OCI-LY1 (cell line): ENCODE measurements at regions not wholly inside any gene's neighbourhood (a gene's known extent, or its start where the extent isn't known, plus 50 kb on each side); places are given as distances from the start of the nearest gene placed in this dataset.

Experiments
- EZH2 ChIP-seq: fragments of 200-600 bp; sonication (generic), shearing (Covaris generic); IDR thresholded peaks from 2 replicates; pipeline ENCODE4 v1.8.0; 2017; ENCODE audit warnings: borderline replicate concordance, mixed run types, mild to moderate bottlenecking, antibody characterized with exemption, low read length, moderate library complexity, mixed read lengths
- TF ChIP-seq, protein P1 (sequence below): fragments of 200-600 bp; sonication (generic), shearing (Covaris generic); IDR thresholded peaks from 2 replicates; pipeline ENCODE4 v1.5.1; 2017; ENCODE audit warnings: mild to moderate bottlenecking, antibody characterized with exemption, low read length, moderate library complexity, mixed read lengths

DNA sequence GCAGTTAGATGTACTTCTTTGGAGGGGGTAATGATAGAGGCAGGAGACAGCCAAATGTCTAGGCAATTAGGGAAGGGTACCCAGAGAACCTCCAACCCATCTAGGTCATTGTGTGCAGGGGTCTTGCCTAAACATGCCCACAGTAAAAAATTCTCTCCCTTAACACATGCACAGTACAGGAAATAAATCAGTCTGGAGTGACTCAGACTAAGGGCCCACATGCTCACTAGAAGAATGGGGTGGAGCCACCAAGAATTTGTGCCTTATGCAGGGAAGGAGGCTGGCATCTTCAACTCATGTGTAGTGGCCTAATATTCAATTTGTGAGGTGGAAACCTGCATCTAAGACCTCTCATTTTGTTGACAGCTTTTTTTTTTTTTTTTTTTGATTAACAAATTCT lies 945.3 kb upstream of the GRIA3 start:
- TF ChIP-seq, protein P1, sequence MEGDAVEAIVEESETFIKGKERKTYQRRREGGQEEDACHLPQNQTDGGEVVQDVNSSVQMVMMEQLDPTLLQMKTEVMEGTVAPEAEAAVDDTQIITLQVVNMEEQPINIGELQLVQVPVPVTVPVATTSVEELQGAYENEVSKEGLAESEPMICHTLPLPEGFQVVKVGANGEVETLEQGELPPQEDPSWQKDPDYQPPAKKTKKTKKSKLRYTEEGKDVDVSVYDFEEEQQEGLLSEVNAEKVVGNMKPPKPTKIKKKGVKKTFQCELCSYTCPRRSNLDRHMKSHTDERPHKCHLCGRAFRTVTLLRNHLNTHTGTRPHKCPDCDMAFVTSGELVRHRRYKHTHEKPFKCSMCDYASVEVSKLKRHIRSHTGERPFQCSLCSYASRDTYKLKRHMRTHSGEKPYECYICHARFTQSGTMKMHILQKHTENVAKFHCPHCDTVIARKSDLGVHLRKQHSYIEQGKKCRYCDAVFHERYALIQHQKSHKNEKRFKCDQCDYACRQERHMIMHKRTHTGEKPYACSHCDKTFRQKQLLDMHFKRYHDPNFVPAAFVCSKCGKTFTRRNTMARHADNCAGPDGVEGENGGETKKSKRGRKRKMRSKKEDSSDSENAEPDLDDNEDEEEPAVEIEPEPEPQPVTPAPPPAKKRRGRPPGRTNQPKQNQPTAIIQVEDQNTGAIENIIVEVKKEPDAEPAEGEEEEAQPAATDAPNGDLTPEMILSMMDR, result no peak
- no peak for TF ChIP-seq EZH2
